K562 (cell line): ENCODE measurements at regions not wholly inside any gene's neighbourhood (a gene's known extent, or its start where the extent isn't known, plus 50 kb on each side); places are given as distances from the start of the nearest gene placed in this dataset.

Experiments
- ATAC-seq: fragments of 200-7000 bp; cut with Tn5 transposase; 3 replicates; pipeline ENCODE4 v1.9.1; 2020; ENCODE audit warnings: moderate library complexity
- BruUV-seq: library from RNA; stranded (reverse); fragments of 400-500 nt; replicated peaks from 2 replicates; lab custom pipeline; 2021; lab: Mats Ljungman, UMichigan
- CTCF ChIA-PET: fragments of 300-600 bp; formaldehyde crosslinking; extraction: SDS; loops from one replicate; lab custom pipeline; 2021; ENCODE audit warnings: low intra/inter-chr PET ratio; lab: Yijun Ruan, JAX
- POLR2A ChIA-PET: fragments of 300-600, 350-650 bp; sonication (Branson Sonifier 250); formaldehyde crosslinking; extraction: SDS; loops from one replicate; lab custom pipeline; 2021; ENCODE audit warnings: antibody characterized with exemption, inconsistent platforms; lab: Yijun Ruan, JAX
- DNase-seq, 4 experiments: peaks; one replicate each; pipeline versions ENCODE4 v3.0.0 to v3.0.0-alpha.2; 2011 to 2018; ENCODE audit warnings: low spot score in 3 of 4, mixed read lengths in 3 of 4; ENCODE audit errors: extremely low read depth in 1 of 4
- FAIRE-seq: peaks from 2 replicates; lab custom pipeline; 2011; peaks lifted over from hg19 to GRCh38; lab: Jason Lieb, UNC
- H2AFZ ChIP-seq: 2 replicates; pipeline ENCODE4 v1.6.0; 2011; ENCODE audit warnings: low read depth, low read length, control low read depth, inconsistent platforms
- H3K27ac ChIP-seq: fragments of 200-600 bp; 3 replicates; pipeline ENCODE4 v1.8.0; 2011; ENCODE audit warnings: low read depth, mild to moderate bottlenecking, control low read depth, inconsistent platforms, low read length, moderate library complexity, mixed read lengths; ENCODE audit errors: extremely low read depth
- H3K27me3 ChIP-seq, 2 experiments: fragments of 300-600 bp in 1 of 2; 2 replicates in 1 of 2; 3 replicates in 1 of 2; pipeline versions ENCODE4 v1.6.0 to v1.8.0; 2011; ENCODE audit warnings: inconsistent platforms in 2 of 2, low read length in 2 of 2, mild to moderate bottlenecking in 1 of 2, mixed read lengths in 1 of 2, moderate library complexity in 1 of 2; ENCODE audit not compliant: control insufficient read depth in 2 of 2, insufficient read depth in 2 of 2
- H3K36me3 ChIP-seq: fragments of 300-600 bp; 3 replicates; pipeline ENCODE4 v1.8.0; 2011; ENCODE audit warnings: mild to moderate bottlenecking, low read length, inconsistent platforms; ENCODE audit not compliant: control insufficient read depth, insufficient read depth
- H3K4me1 ChIP-seq, 2 experiments: fragments of 200-600 bp in 1 of 2; replicated peaks in 1 of 2; 2 replicates in 1 of 2; 3 replicates in 1 of 2; pipeline versions ENCODE4 v1.5.1 to v1.8.0; 2011; ENCODE audit warnings: inconsistent platforms in 2 of 2, low read length in 2 of 2, mild to moderate bottlenecking in 1 of 2, mixed read lengths in 1 of 2, moderate library complexity in 1 of 2; ENCODE audit not compliant: control insufficient read depth in 2 of 2, insufficient read depth in 2 of 2
- H3K4me2 ChIP-seq: 2 replicates; pipeline ENCODE4 v1.6.1; 2011; ENCODE audit warnings: low read length, control low read depth, inconsistent platforms, mixed read lengths; ENCODE audit not compliant: insufficient read depth
- H3K4me3 ChIP-seq: fragments of 200-600 bp; sonication (generic), shearing (Covaris generic); 2 replicates; pipeline ENCODE4 v1.5.1; 2016; ENCODE audit warnings: control low read depth, inconsistent platforms
- H3K79me2 ChIP-seq: fragments of 200-600 bp; 3 replicates; pipeline ENCODE4 v1.8.0; 2011; ENCODE audit warnings: low read length, inconsistent platforms; ENCODE audit not compliant: control insufficient read depth, insufficient read depth
- H3K9ac ChIP-seq, 2 experiments: 2 replicates each; pipeline versions ENCODE4 v1.6.0 to v1.6.1; 2011; ENCODE audit warnings: low read depth in 2 of 2, low read length in 2 of 2, control low read depth in 1 of 2, inconsistent platforms in 1 of 2, mild to moderate bottlenecking in 1 of 2, mixed read lengths in 1 of 2; ENCODE audit not compliant: insufficient read depth in 1 of 2
- H3K9me1 ChIP-seq: one replicate; pipeline ENCODE4 v1.6.0; 2011; ENCODE audit warnings: inconsistent platforms, mild to moderate bottlenecking, low read length, moderate library complexity; ENCODE audit not compliant: control insufficient read depth, insufficient read depth
- H3K9me3 ChIP-seq: replicated peaks from 2 replicates; pipeline ENCODE4 v1.5.1; 2011; ENCODE audit warnings: low read depth, low read length, inconsistent platforms; ENCODE audit not compliant: control insufficient read depth, insufficient read depth
- H4K20me1 ChIP-seq: replicated peaks from 2 replicates; pipeline ENCODE4 v1.6.1; 2011; ENCODE audit warnings: low read length, inconsistent platforms, mixed read lengths; ENCODE audit not compliant: control insufficient read depth, insufficient read depth
- KAT8 ChIP-seq: fragments of 450-650 bp; IDR thresholded peaks from 2 replicates; pipeline ENCODE4 v1.6.1; 2016; ENCODE audit warnings: low read depth, mild to moderate bottlenecking
- PHF20 ChIP-seq: fragments of 450-650 bp; IDR thresholded peaks from 2 replicates; pipeline ENCODE4 v1.6.1; 2018; ENCODE audit not compliant: partially characterized antibody
- RBM22 ChIP-seq: fragments of 200-400 bp; formaldehyde crosslinking; IDR thresholded peaks from 2 replicates; pipeline ENCODE4 v1.6.1; 2018; ENCODE audit warnings: low read length, low read depth; ENCODE audit not compliant: poor library complexity, severe bottlenecking
- SOX6 ChIP-seq: fragments of 450-650 bp; IDR thresholded peaks from 2 replicates; pipeline ENCODE4 v1.6.1; 2014; ENCODE audit warnings: mild to moderate bottlenecking
- WHSC1 ChIP-seq: IDR thresholded peaks from one replicate; pipeline ENCODE4 v1.6.1; 2012; ENCODE audit warnings: low read length, control low read depth, inconsistent platforms
- WGBS: fragments of 100-300 bp; shearing (Covaris generic); methylation state at CpG from one replicate; pipeline ENCODE4 v1.1.6; 2016; ENCODE audit warnings: low coverage, mixed read lengths; ENCODE audit not compliant: insufficient coverage; ENCODE audit errors: missing lambda C conversion rate; 5-methylcytosine and 5-hydroxymethylcytosine counted together
- in situ Hi-C: fragments of 300-500 bp; cut with MboI; formaldehyde crosslinking; loops from 4 replicates; pipeline ENCODE4 v1.15.0; 2018; ENCODE audit warnings: inconsistent platforms, mixed read lengths
- intact Hi-C: fragments of 100-400 bp; cut with micrococcal nuclease; formaldehyde crosslinking; loops from 2 replicates; pipeline ENCODE4 v1.14.2; 2022

- Histone ChIP-seq H4K20me1 (no peaks in the 10 kb centered on the region), H3K27me3 (no peaks in the 10 kb centered on the region), H2AFZ (no peak overlapping the region), H3K9ac (no peak overlapping the region), H3K27ac (no peak overlapping the region), H3K4me1 (no peaks in the 10 kb centered on the region), H3K4me2 (no peak overlapping the region), H3K79me2 (no peaks in the 10 kb centered on the region), H3K4me3 (no peak overlapping the region), H3K9me3 (no peaks in the 10 kb centered on the region; the same call in 1 of the 2 replicates), H3K9me1 (no peaks in the 10 kb centered on the region)
- ChIA-PET CTCF (no interaction called here), POLR2A (no interaction called here)
- ATAC-seq (no peak), DNase-seq (no peak), FAIRE-seq (no peak)
- intact Hi-C loops (no loop called here), in situ Hi-C loops (no loop called here)
- WGBS: 3% methylated on average over 3 of the region's 3 CpGs
- TF ChIP-seq RBM22 (no peak), PHF20 (no peak), KAT8 (no peak), WHSC1 (no peak)
- TF ChIP-seq, all 486 proteins: peak for 0
- H3K36me3 ChIP-seq: no peaks in the 10 kb centered on the region
- BruUV-seq: no TSS peak
Measured at GRCh38 chr6:145018027-145018426, 717.3 kb downstream of the EPM2A start.

- in situ Hi-C loops: no loop called here
- FAIRE-seq (no peak), DNase-seq (no peak), ATAC-seq (no peak)
- no peaks in the 10 kb centered on the region; the same call in 1 of the 2 replicates for H3K9me3 ChIP-seq
- BruUV-seq: no TSS peak
- no peak for TF ChIP-seq SOX6
- no peaks in the 10 kb centered on the region for H3K27me3 ChIP-seq
- H3K4me2 ChIP-seq: no peak overlapping the region
- POLR2A ChIA-PET: no interaction called here
- no peaks in the 10 kb centered on the region for H3K36me3 ChIP-seq
- H3K4me1 ChIP-seq: no peaks in the 10 kb centered on the region
- WGBS: 2% methylated on average over 2 of the region's 2 CpGs
- H3K9ac ChIP-seq: no peak overlapping the region
- no peaks in the 10 kb centered on the region for H3K9me1 ChIP-seq
- H4K20me1 ChIP-seq: no peaks in the 10 kb centered on the region
- no peaks in the 10 kb centered on the region for H3K79me2 ChIP-seq
- no peak overlapping the region for H3K4me3 ChIP-seq
- no peak overlapping the region for H3K27ac ChIP-seq
- no peak overlapping the region for H2AFZ ChIP-seq
- CTCF ChIA-PET: no interaction called here
- intact Hi-C loops: no loop called here
Measured at GRCh38 chr6:145020114-145020513, 715.2 kb downstream of the EPM2A start.
